ENCODE measurements at regions not wholly inside any gene's neighbourhood (a gene's known extent, or its start where the extent isn't known, plus 50 kb on each side); places are given as distances from the start of the nearest gene placed in this dataset.

- TF ChIP-seq CTCF (IDR thresholded peaks at IDR 0.05): no peak
- TF ChIP-seq POLR2A (IDR thresholded peaks at IDR 0.05): no peak
These were observed 120.8 kb upstream of the SLC5A12 start for GRCh38 chr11:26842478-26843282.

Measured in body of pancreas (tissue), 4 donors.